Mucosa of descending colon (tissue), 3 donors: ENCODE measurements at regions not wholly inside any gene's neighbourhood (a gene's known extent, or its start where the extent isn't known, plus 50 kb on each side); places are given as distances from the start of the nearest gene placed in this dataset.

ENCODE experiments used
- ATAC-seq: fragments of 200-7000 bp; cut with Tn5 transposase; one replicate; pipeline ENCODE4 v1.9.1; 2020; ENCODE audit warnings: mild to moderate bottlenecking, moderate library complexity
- DNase-seq, 3 donors: peaks; one replicate each; pipeline ENCODE4 v3.0.0-alpha.2; 2020
- H3K36me3 ChIP-seq: fragments of 200-600 bp; one replicate; pipeline ENCODE4 v1.8.0; 2021; ENCODE audit warnings: low read depth, mild to moderate bottlenecking
- H3K4me1 ChIP-seq: fragments of 200-600 bp; one replicate; pipeline ENCODE4 v1.8.0; 2021; ENCODE audit warnings: low read depth, mild to moderate bottlenecking
- H3K4me3 ChIP-seq: fragments of 200-600 bp; one replicate; pipeline ENCODE4 v1.8.0; 2021; ENCODE audit warnings: mild to moderate bottlenecking
- H3K9me3 ChIP-seq: fragments of 200-600 bp; one replicate; pipeline ENCODE4 v1.8.0; 2021; ENCODE audit warnings: mild to moderate bottlenecking
- CTCF ChIP-seq: fragments of 200-600 bp; IDR thresholded peaks from one replicate; pipeline ENCODE4 v1.8.0; 2022; ENCODE audit warnings: antibody characterized with exemption, mild to moderate bottlenecking
- intact Hi-C, 2 donors: fragments of 100-400 bp; cut with DNase I in 1 of 2; cut with micrococcal nuclease in 1 of 2; formaldehyde crosslinking; loops; one replicate each; pipeline versions ENCODE4 v1.11.0 to v1.11.1; 2022; cut with DNase I, micrococcal nuclease
- donor health status: DM: no; HTN: no; CAD: no; lungs with moderate emphysema.
- donor health status: DM: no; HTN: no; CAD: no.
- donor health status: DM: no; HTN: yes; CAD: no.

DNA sequence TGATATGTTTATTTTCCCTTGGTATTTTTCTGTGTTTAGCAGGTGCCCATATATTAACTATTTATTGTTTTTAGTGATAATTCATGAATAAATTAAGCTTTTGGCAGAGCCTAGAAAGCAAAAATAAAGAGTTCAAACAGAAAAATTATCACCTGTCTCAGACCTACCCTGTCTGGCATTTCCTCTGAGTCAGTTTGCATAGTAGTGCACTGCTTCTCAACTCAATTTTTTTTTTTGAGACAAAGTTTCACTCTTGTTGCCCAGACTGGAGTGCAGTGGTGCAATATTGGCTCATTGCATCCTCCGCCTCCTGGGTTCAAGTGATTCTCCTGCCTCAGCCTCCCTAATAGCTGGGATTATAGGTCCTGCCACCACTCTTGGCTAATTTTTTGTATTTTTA is 793.9 kb downstream of the SUCLG1 start:
- Histone ChIP-seq H3K4me1 (no peaks in the 10 kb centered on the region), H3K4me3 (no peak overlapping the region), H3K36me3 (no peaks in the 10 kb centered on the region), H3K9me3 (no peaks in the 10 kb centered on the region)
- DNase-seq (no peak), ATAC-seq (no peak)
- intact Hi-C loops, result no loop called here
- TF ChIP-seq CTCF, result no peak

GRCh38 chr2:83661711-83662110 is 797.4 kb downstream of the SUCLG1 start:
- intact Hi-C loops, result no loop called here
- DNase-seq (no peak), ATAC-seq (no peak)

GRCh38 chr2:83654091-83654611 is 804.9 kb downstream of the SUCLG1 start:
- no peak for TF ChIP-seq CTCF
- no peaks in the 10 kb centered on the region for H3K36me3 ChIP-seq
- intact Hi-C loops, result no loop called here
- H3K9me3 ChIP-seq, result no peaks in the 10 kb centered on the region
- ATAC-seq, result no peak
- no peak overlapping the region for H3K4me3 ChIP-seq
- no peak for DNase-seq
- no peaks in the 10 kb centered on the region for H3K4me1 ChIP-seq

More at GRCh38 chr2:83661711-83662110, 797.4 kb downstream of the SUCLG1 start:
- Histone ChIP-seq H3K9me3 (no peaks in the 10 kb centered on the region), H3K36me3 (no peaks in the 10 kb centered on the region), H3K4me3 (no peak overlapping the region), H3K4me1 (no peaks in the 10 kb centered on the region)
- TF ChIP-seq CTCF, result no peak

DNA sequence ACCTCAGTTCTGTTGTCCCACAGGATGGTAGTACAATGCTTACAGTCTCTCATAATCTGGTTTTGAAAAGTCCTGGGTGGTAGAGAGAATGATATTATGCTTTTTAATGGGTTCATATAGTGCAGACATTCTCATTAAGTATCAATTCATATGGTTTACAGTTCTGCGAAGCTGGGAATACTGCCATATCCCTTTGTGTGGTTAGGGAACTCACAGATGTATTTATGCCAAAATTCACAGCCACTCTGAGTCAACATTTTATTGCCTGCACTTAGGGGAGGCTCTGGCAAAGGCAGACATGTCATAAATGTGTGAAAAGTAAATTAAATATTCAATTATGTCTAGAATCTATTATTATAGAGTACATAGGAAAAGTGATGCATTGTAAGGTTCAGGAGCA is 808.2 kb downstream of the SUCLG1 start:
- DNase-seq (no peak), ATAC-seq (peak; percentile 79)
- no peaks in the 10 kb centered on the region for H3K9me3 ChIP-seq
- H3K4me3 ChIP-seq, result no peak overlapping the region
- H3K36me3 ChIP-seq, result no peaks in the 10 kb centered on the region
- intact Hi-C loops, result no loop called here
- TF ChIP-seq CTCF, result no peak
- no peaks in the 10 kb centered on the region for H3K4me1 ChIP-seq

- DNase-seq (no peak), ATAC-seq (no peak)
- intact Hi-C loops, result no loop called here
- Histone ChIP-seq H3K4me3 (no peak overlapping the region), H3K9me3 (no peaks in the 10 kb centered on the region), H3K36me3 (no peaks in the 10 kb centered on the region), H3K4me1 (no peaks in the 10 kb centered on the region)
- no peak for TF ChIP-seq CTCF
These were observed 808.9 kb downstream of the SUCLG1 start for GRCh38 chr2:83650161-83650560.

DNA sequence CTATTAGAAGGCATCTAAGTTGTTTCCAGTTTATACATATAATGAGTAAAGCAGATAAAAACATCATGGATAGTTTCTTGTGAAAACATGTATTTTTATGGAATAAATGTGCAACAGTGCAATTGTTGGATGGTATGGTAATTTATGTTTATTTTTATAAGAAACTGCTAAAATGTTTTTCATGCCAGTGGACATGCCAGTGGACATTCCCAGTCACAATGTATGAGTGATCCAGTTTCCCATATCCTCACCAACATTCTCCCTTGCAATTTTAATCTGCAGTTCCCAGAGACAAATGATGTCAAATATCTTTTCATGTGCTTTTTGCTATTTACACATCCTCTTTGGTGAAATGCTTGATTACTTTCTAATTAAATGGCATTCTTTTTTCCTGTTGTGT is 818.6 kb downstream of the SUCLG1 start:
- no peak for ATAC-seq
- no peak for TF ChIP-seq CTCF
- Histone ChIP-seq H3K36me3 (no peaks in the 10 kb centered on the region), H3K4me1 (no peaks in the 10 kb centered on the region), H3K9me3 (no peaks in the 10 kb centered on the region), H3K4me3 (no peak overlapping the region)
- intact Hi-C loops, result no loop called here
- no peak for DNase-seq
